MM.1S (cell line): ENCODE measurements at regions not wholly inside any gene's neighbourhood (a gene's known extent, or its start where the extent isn't known, plus 50 kb on each side); places are given as distances from the start of the nearest gene placed in this dataset.

Experiments
- EZH2 ChIP-seq: fragments of 300-600 bp; sonication (generic); optimal IDR thresholded peaks from 2 replicates; pipeline ENCODE3; 2017; ENCODE audit warnings: low read depth, mild to moderate bottlenecking, antibody characterized with exemption, low read length, mixed read lengths
- TF ChIP-seq, protein P1 (sequence below): fragments of 300-600 bp; sonication (generic); IDR thresholded peaks from 2 replicates; pipeline ENCODE4 v1.5.1; 2016; ENCODE audit warnings: antibody characterized with exemption, low read length, mixed read lengths

GRCh38 chr2:103172821-103173220, 411.0 kb downstream of the TMEM182 start:
- TF ChIP-seq, protein P1, sequence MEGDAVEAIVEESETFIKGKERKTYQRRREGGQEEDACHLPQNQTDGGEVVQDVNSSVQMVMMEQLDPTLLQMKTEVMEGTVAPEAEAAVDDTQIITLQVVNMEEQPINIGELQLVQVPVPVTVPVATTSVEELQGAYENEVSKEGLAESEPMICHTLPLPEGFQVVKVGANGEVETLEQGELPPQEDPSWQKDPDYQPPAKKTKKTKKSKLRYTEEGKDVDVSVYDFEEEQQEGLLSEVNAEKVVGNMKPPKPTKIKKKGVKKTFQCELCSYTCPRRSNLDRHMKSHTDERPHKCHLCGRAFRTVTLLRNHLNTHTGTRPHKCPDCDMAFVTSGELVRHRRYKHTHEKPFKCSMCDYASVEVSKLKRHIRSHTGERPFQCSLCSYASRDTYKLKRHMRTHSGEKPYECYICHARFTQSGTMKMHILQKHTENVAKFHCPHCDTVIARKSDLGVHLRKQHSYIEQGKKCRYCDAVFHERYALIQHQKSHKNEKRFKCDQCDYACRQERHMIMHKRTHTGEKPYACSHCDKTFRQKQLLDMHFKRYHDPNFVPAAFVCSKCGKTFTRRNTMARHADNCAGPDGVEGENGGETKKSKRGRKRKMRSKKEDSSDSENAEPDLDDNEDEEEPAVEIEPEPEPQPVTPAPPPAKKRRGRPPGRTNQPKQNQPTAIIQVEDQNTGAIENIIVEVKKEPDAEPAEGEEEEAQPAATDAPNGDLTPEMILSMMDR, result no peak
- TF ChIP-seq EZH2, result no peak
